ENCODE measurements at regions not wholly inside any gene's neighbourhood (a gene's known extent, or its start where the extent isn't known, plus 50 kb on each side); places are given as distances from the start of the nearest gene placed in this dataset.

GRCh38 chr7:155191137-155191536 lies 106.5 kb upstream of the INSIG1 start:
- no peak for ATAC-seq

GRCh38 chr7:155191901-155192478 lies 105.7 kb upstream of the INSIG1 start:
- ATAC-seq: no peak
- Histone ChIP-seq H3K4me1 (peaks cover 6% of the 10 kb centered on the region), H3K27ac (no peak overlapping the region), H3K36me3 (replicated peaks in 1 of 2; ENCODE audit: insufficient read depth in 1 of 2, low read depth in 2 of 2) (no peaks in the 10 kb centered on the region), H3K4me3 (no peak overlapping the region), H3K27me3 (no peaks in the 10 kb centered on the region), H3K9me3 (no peaks in the 10 kb centered on the region)
- 80 to 88% methylated on average over 4 of the region's 4 CpGs for WGBS, 2 donors
- TF ChIP-seq CTCF (IDR thresholded peaks at IDR 0.05): no peak
- no peak for TF ChIP-seq POLR2A (IDR thresholded peaks at IDR 0.05)
- intact Hi-C loops (cut with DNase I): loop anchor here (5.0 kb wide), 1 partner anchor 150 kb away; no protein-coding TSS in a partner anchor
- no peak for DNase-seq

More at GRCh38 chr7:155191137-155191536, 106.5 kb upstream of the INSIG1 start:
- Histone ChIP-seq H3K27ac (no peak overlapping the region), H3K36me3 (replicated peaks in 1 of 2; ENCODE audit: insufficient read depth in 1 of 2, low read depth in 2 of 2) (no peaks in the 10 kb centered on the region), H3K9me3 (no peaks in the 10 kb centered on the region), H3K27me3 (no peaks in the 10 kb centered on the region), H3K4me1 (peaks cover 6% of the 10 kb centered on the region), H3K4me3 (no peak overlapping the region)
- no peak for TF ChIP-seq POLR2A (IDR thresholded peaks at IDR 0.05)
- no peak for TF ChIP-seq CTCF (IDR thresholded peaks at IDR 0.05)
- WGBS, 2 donors: 64 to 68% methylated on average over 14 of the region's 14 CpGs
- DNase-seq: no peak
- intact Hi-C loops (cut with DNase I): loop anchor here (5.0 kb wide), 1 partner anchor 151 kb away; no protein-coding TSS in a partner anchor

GRCh38 chr7:155192961-155193640 lies 104.6 kb upstream of the INSIG1 start:
- H3K36me3 ChIP-seq (replicated peaks in 1 of 2; ENCODE audit: insufficient read depth in 1 of 2, low read depth in 2 of 2): no peaks in the 10 kb centered on the region
- peaks cover 6% of the 10 kb centered on the region for H3K4me1 ChIP-seq
- no peaks in the 10 kb centered on the region for H3K9me3 ChIP-seq
- 81 to 89% methylated on average over 10 to 11 of the region's 11 CpGs for WGBS, 2 donors
- intact Hi-C loops (cut with DNase I): loop anchor here (5.0 kb wide), 1 partner anchor 149 kb away; no protein-coding TSS in a partner anchor
- no peak for DNase-seq
- no peaks in the 10 kb centered on the region for H3K27me3 ChIP-seq
- TF ChIP-seq POLR2A (IDR thresholded peaks at IDR 0.05): no peak
- no peak for TF ChIP-seq CTCF (IDR thresholded peaks at IDR 0.05)
- no peak for ATAC-seq
- no peak overlapping the region for H3K27ac ChIP-seq
- H3K4me3 ChIP-seq: no peak overlapping the region

- ATAC-seq: no peak
- Histone ChIP-seq H3K36me3 (replicated peaks in 1 of 2; ENCODE audit: insufficient read depth in 1 of 2, low read depth in 2 of 2) (no peaks in the 10 kb centered on the region), H3K4me3 (no peak overlapping the region), H3K9me3 (no peaks in the 10 kb centered on the region), H3K4me1 (peaks cover 6% of the 10 kb centered on the region), H3K27ac (no peak overlapping the region), H3K27me3 (no peaks in the 10 kb centered on the region)
- intact Hi-C loops (cut with DNase I): loop anchor here (5.0 kb wide), 1 partner anchor 149 kb away; no protein-coding TSS in a partner anchor
- 84 to 87% methylated on average over 3 of the region's 3 CpGs for WGBS, 2 donors
- no peak for DNase-seq
- TF ChIP-seq CTCF (IDR thresholded peaks at IDR 0.05) (no peak), POLR2A (IDR thresholded peaks at IDR 0.05) (no peak)
These were observed 104.0 kb upstream of the INSIG1 start for GRCh38 chr7:155193716-155194115.

Data from body of pancreas (tissue), 4 donors.